Chondrocyte (in vitro differentiated cells): ENCODE measurements at regions not wholly inside any gene's neighbourhood (a gene's known extent, or its start where the extent isn't known, plus 50 kb on each side); places are given as distances from the start of the nearest gene placed in this dataset.

Experiments
- DNase-seq: peaks from one replicate; pipeline ENCODE4 v3.0.0; 2021; ENCODE audit warnings: mixed read lengths, low spot score
- H3K27ac Mint-ChIP-seq: one replicate; pipeline ENCODE4 v1.8.0; 2021; ENCODE audit warnings: mild to moderate bottlenecking, moderate library complexity, mixed read lengths; ENCODE audit not compliant: unreplicated experiment
- H3K27me3 Mint-ChIP-seq: 2 replicates; pipeline ENCODE4 v1.8.0; 2021; ENCODE audit warnings: low read depth, mixed read lengths
- H3K36me3 Mint-ChIP-seq: 2 replicates; pipeline ENCODE4 v1.8.0; 2021; ENCODE audit warnings: low read depth, mixed read lengths
- H3K4me1 Mint-ChIP-seq: 2 replicates; pipeline ENCODE4 v1.8.0; 2021; ENCODE audit warnings: low read depth, mild to moderate bottlenecking, mixed read lengths
- H3K4me3 Mint-ChIP-seq: one replicate; pipeline ENCODE4 v1.8.0; 2021; ENCODE audit warnings: mild to moderate bottlenecking, moderate library complexity, mixed read lengths; ENCODE audit not compliant: unreplicated experiment
- H3K9me3 Mint-ChIP-seq: 2 replicates; pipeline ENCODE4 v1.8.0; 2021; ENCODE audit warnings: low read depth, mixed read lengths
- TF ChIP-seq, protein P1 (sequence below): fragments of 200-600 bp; sonication (generic); IDR thresholded peaks from 2 replicates; pipeline ENCODE4 v1.5.0; 2021; ENCODE audit warnings: antibody characterized with exemption, mild to moderate bottlenecking, moderate library complexity

DNA sequence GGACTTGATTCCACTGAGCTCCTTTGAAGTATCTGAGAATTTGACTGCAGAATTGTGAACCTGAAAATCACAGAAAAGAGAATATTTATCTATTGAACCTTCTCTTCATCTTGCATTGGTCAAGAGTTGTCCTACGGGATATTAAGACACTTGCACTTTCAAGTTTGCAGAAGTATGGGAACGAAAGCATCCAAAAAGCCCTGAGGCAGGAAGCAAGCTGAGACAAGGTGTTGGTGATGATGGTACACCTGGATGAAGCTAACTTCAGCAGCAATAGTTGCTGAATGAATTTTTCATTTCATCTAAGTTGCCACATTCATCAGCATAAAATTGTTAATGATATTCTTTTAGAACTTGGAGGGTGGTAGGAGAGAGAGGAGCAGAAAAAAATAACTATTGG lies 686.6 kb upstream of the ADAMTS5 start:
- Mint-ChIP-seq H3K4me1 (peaks cover 16% of the 10 kb centered on the region), H3K36me3 (no peaks in the 10 kb centered on the region), H3K27me3 (no peaks in the 10 kb centered on the region), H3K9me3 (no peaks in the 10 kb centered on the region), H3K27ac (no peak overlapping the region), H3K4me3 (no peak overlapping the region)
- TF ChIP-seq, protein P1, sequence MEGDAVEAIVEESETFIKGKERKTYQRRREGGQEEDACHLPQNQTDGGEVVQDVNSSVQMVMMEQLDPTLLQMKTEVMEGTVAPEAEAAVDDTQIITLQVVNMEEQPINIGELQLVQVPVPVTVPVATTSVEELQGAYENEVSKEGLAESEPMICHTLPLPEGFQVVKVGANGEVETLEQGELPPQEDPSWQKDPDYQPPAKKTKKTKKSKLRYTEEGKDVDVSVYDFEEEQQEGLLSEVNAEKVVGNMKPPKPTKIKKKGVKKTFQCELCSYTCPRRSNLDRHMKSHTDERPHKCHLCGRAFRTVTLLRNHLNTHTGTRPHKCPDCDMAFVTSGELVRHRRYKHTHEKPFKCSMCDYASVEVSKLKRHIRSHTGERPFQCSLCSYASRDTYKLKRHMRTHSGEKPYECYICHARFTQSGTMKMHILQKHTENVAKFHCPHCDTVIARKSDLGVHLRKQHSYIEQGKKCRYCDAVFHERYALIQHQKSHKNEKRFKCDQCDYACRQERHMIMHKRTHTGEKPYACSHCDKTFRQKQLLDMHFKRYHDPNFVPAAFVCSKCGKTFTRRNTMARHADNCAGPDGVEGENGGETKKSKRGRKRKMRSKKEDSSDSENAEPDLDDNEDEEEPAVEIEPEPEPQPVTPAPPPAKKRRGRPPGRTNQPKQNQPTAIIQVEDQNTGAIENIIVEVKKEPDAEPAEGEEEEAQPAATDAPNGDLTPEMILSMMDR: no peak
- no peak for DNase-seq

DNA sequence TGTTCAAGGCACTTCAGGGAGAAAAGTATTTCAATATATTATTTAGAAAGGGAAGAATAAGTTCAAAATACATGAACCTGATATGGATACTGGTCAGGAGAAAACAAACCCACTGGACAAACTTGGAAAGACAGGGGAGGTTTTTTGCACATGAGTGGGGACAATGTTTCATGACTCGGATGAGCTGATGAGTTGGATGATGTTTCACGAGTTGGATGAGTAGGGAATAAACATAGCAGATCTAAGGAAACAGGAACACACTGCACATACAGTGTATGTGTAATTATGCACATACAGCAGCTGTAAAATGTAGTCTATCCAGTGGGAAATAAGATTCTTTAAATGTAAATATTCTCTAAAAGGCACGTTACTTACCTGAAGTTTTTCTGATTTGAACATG lies 682.9 kb upstream of the ADAMTS5 start:
- H3K4me3 Mint-ChIP-seq: no peak overlapping the region
- no peaks in the 10 kb centered on the region for H3K36me3 Mint-ChIP-seq
- H3K27ac Mint-ChIP-seq: peak overlapping the region; percentile 84
- DNase-seq: no peak
- no peaks in the 10 kb centered on the region for H3K9me3 Mint-ChIP-seq
- TF ChIP-seq, protein P1: no peak
- no peaks in the 10 kb centered on the region for H3K27me3 Mint-ChIP-seq
- peaks cover 25% of the 10 kb centered on the region for H3K4me1 Mint-ChIP-seq

DNA sequence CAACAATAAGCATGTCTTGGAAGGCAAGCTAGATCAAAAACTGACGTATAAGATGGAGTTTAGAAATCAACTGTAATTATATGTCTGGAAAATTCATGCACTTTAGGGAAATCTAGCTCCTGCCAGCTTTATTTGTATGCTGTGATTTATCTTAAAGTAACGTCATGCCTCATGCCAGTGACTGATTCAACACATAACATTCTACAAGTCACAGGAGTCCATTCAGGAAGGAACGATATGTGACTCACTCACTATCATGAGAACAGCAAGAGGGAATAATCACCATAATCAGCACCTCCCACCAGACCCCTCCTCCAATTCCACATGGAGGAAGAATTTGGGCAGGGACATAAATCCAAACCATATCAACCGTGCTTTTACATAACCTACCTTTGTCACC lies 682.4 kb upstream of the ADAMTS5 start:
- Mint-ChIP-seq H3K27me3 (no peaks in the 10 kb centered on the region), H3K9me3 (no peaks in the 10 kb centered on the region), H3K4me1 (peaks cover 25% of the 10 kb centered on the region), H3K4me3 (no peak overlapping the region), H3K27ac (peak overlapping the region; percentile 84), H3K36me3 (no peaks in the 10 kb centered on the region)
- TF ChIP-seq, protein P1: no peak
- no peak for DNase-seq

DNA sequence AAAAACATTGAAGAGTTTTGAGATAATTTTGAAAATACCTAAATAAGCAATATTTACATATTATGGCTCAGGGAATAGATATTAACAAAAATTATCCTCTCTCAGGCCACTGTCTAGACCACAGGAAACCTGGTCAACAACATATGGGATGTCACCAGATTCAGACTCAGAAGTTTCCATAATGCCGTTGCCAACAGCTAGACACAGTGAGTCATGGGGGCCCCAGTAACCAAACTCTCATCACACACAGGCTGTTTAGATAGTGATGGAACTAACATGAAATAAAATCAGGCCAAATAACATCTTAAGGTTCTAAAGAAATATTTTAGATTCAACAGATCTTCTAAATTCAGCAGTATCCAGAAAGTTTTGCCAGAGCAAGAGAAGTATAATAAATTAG lies 681.7 kb upstream of the ADAMTS5 start:
- Mint-ChIP-seq H3K27ac (peak overlapping the region; percentile 76), H3K27me3 (no peaks in the 10 kb centered on the region), H3K36me3 (no peaks in the 10 kb centered on the region), H3K4me3 (no peak overlapping the region), H3K9me3 (no peaks in the 10 kb centered on the region), H3K4me1 (peaks cover 25% of the 10 kb centered on the region)
- TF ChIP-seq, protein P1: no peak
- DNase-seq: no peak

DNA sequence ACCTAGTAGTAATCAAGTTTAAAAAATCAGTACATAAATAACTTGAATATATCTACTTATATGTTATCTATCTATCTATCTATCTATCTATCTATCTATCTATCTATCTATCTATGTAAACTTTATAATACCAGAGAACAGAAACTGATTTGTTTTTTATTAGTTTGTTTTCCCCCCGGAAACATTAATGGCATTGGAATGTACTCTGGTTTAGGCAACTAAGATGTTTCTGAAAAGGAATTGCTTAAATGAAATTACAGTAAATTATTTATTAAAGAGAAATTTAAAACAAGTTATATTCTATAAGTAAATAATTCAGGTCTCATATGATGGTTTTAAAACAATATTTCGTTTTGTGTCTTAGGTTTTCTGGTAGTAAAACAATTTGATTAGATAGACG lies 681.0 kb upstream of the ADAMTS5 start:
- no peaks in the 10 kb centered on the region for H3K27me3 Mint-ChIP-seq
- H3K9me3 Mint-ChIP-seq: no peaks in the 10 kb centered on the region
- H3K36me3 Mint-ChIP-seq: no peaks in the 10 kb centered on the region
- DNase-seq: no peak
- no peak overlapping the region for H3K27ac Mint-ChIP-seq
- TF ChIP-seq, protein P1: no peak
- H3K4me3 Mint-ChIP-seq: no peak overlapping the region
- peaks cover 27% of the 10 kb centered on the region for H3K4me1 Mint-ChIP-seq
